HG03558 (cell line): ENCODE measurements at regions not wholly inside any gene's neighbourhood (a gene's known extent, or its start where the extent isn't known, plus 50 kb on each side); places are given as distances from the start of the nearest gene placed in this dataset.
"Not testable (repeated sequence)": the region's sequence is repeated elsewhere in the genome, so short reads cannot be mapped to it uniquely, and the experiment has no call there.

Experiments used
- ATAC-seq: cut with Tn5 transposase; IDR thresholded peaks from one replicate; pipeline ENCODE4 v1.9.1; 2021; ENCODE audit warnings: moderate number of reproducible peaks; ENCODE audit not compliant: unreplicated experiment; ENCODE audit errors: extremely low read depth

DNA sequence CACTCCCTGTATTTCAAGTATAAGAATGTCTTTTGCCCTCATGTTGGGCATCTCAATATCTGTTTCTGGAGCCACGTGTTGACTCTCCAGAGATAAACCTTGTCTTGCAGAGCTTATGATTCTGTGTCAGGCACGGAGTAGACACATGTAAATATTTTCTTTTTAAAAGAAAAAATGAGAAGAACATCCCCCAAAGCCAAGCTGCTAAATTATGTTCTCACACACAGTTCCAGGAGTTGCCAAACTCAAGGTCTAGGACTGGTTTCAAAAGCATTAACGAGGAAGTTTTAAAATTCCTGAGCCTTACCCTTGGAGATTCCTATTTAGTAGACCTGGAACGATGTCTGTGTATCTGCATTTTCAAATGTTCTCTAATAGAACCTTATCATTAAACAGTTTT lies 1228.3 kb upstream of the WWC1 start:
- no peak for ATAC-seq

DNA sequence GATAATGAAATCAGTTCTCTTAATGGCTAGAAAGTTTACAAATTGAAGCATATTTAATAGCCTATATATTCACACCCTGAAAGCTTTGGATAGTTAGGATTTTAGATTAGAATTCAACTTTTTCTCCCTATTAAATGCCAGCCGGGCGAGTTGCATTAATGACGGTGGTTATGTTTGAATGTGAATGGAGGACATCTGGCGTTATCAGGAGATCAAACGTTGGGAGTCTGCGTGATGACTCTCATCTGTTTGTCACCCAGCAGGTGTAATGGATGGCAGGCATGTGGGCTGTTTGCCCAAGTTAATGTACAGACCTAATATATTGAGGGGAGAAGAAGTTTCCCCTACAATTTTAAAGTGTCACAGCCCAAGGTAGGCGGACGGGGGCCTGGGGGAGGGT lies 1227.7 kb upstream of the WWC1 start:
- no peak for ATAC-seq

DNA sequence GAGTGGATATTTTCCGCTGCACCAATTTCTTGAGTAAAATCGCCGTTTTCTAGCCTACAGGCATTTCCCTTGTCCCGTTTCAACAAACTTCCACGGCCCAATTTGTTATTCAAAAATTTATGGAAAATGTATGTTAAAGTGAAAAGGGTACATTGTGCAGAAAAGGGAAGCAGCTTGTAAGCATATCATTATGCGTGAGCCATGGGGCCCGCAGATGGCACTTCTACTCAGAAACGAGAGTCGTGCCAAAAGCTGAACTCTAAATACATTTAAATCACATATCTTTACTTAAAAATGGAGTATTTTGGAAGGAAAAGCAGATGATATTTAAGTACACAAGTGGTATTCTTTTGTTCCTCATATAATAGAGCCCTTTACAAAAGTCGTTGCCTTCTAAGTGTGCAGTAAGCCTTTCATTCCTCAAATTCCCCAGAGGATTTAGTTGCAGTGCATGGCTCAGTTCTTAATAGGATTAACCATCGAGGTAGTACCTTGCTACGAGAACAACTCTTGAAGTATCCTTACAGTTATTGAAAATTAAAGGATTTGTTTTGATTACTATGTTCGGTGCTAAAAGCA lies 1227.2 kb upstream of the WWC1 start:
- ATAC-seq = no peak

DNA sequence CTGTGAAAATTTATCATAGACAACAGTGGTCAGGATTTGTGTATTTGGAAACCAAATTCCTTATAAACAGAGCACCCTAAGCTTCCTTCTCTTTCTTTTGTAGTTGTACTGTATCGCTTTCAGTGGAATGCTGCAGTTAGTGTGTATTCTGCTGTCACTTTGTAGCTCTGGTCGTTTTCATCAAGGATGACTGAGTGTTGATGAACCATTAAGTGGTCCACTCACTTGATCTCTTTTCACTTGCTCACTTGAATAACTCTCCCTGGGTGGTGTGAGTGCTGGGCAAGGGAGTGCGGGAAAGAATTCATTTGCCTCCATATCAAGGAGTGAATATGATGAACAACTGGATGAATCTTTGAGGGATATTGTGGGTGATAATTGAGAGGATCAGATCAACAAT lies 1225.7 kb upstream of the WWC1 start:
- no peak for ATAC-seq

DNA sequence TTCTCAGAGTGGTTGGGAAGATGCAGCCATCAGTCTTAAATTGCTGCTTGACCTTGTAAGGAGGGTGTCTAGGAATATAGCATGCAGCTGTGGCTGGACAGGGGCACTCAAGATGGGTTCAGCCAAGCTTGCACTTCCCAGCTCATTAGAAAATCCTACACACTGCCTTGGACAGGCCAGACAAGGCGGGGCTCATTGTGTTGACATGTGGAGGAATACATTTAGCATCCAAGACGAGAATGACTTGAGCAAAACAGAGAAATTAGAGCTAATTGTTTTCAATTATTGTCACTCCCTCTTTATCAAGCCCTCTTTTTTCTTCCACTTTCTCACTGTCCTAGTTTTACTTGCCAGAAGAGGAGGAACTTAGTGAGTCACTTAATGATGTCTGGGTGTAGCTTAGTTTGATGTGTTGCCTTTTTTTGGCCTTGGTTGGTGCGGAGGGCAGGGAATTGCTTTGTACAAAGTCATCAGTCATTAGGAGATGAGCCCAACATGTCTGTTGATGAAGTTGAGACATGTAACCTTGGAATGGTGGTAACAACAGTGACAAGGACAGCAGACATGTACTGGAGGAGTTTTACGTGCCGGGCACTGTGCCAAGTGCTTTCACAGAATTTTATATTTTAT lies 1219.3 kb upstream of the WWC1 start:
- ATAC-seq = no peak

DNA sequence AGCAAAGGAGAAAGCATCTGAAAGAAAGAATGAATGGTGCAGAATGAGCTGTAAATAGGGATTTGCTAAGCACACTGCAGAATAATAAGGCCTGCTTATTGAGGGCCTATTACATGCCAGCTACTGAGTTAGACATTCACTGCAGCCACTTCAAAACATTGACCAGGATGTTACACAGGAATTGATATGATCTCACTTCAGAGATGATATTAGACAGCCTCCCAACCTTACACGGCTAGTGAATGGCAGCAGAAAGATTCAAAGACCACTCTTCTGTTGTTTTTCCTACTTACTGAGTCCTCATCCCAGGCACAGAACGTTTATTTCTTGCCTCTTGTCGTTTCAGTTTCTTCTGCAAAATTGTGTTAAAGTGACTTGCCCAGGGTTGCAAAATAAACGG lies 1209.9 kb upstream of the WWC1 start:
- no peak for ATAC-seq

DNA sequence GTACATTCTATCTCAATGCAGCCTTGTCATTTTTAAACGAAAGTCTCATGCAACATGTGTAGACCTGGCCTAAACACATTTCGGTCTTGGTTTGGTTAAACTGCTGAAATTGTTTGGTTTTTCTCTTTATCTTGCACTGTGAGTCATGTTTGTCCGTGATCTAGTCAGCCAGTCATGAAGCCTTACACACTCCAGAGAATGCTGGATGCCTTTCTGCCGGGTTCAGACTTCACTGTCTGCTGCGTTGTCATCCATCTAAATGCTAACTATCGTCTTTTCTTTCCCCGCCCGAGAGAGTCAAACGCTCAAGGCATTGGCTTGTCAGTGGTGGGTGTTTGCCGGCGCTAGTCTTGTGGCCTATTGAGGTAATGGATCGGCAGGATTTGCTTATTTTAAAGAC lies 1194.6 kb upstream of the WWC1 start:
- ATAC-seq = no peak

DNA sequence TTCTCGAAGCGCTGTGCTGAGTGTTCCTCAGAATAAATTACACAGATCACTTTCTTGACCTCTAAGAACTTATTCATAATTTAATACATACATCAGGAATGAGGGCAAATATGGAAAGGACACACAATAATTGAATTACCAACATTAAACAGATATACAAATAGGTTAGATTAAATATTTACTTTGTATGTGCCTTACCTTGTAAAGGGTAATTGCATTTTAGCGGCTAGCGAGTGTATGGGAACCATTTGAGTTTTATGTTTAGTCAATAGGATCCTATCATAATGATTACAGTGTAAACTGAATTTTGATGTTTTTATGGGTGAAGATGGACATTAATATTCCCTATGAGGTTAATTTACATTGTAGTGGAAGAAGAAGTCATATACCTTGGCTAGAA lies 1187.1 kb upstream of the WWC1 start:
- no peak for ATAC-seq

DNA sequence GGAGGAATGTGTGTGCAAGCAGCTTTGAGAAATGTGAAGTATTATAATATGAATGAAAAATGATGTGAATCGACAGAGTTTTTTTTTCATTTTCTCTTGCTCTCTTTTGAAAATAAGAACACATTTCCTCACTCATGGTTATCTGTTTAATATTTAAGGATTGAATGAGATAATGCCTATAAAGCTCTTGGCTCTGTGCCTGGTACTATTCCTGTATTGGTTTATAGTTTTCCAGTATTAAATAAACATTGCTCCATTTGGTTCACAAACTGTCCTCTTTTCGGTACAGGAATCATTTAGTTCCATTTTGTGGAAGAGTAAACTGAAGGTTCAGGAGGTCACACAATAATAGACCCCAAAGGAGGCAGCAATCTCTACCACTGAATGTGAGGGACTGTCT lies 1185.5 kb upstream of the WWC1 start:
- no peak for ATAC-seq

DNA sequence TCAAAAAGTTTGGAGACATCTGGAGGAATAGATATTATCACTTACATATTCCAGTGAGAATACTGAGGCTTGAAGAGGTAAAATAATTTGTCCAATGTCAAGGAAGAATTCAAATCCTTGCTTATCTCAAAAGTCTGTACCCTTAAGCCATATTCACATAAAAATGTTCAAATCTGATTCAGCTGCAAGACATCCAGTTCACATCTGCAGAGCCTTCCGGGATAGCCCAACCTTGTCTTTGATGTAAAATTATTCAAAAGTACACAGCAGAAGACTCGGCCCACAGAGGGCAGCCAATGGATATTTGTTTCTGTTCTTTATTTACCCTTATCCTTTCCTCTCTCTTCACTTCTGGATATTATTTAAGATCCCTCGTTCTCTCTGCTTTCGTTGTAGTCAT lies 1183.8 kb upstream of the WWC1 start:
- ATAC-seq = no peak

DNA sequence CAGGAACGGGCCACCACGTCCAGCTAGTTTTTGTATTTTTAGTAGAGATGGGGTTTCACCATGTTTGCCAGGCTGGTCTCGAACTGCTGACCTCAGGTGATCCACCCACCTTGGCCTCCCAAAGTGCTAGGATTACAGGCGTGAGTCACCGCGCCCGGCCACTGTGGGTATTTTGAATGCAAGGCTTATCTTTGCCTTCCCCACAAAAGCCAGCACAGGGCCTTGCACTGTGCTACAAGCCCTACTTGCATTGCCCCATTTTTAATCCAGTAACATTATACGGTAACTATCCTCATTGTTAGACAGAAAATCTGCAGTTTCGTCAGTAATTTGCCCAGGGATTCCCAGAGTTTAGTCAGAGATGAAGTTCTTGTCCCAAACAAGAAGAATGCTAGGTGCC lies 1183.2 kb upstream of the WWC1 start:
- not testable (repeated sequence) for ATAC-seq

DNA sequence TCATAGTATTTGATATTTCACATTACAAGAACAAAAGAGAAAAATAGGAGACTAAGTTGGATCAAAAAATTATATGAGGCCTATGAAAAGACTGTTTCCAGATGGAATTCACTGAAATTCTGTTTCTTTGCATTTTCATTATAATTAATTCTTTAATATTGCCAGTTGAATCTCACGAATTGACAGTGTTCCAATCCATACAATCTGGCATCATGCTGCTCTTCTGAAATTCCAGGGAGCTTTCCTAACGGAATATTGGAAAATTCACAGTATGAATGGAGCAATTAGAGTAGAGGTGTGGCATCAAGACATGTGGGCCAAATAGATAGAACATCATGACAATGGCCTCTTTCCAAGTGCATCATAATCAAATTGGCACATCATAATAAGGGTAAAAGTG lies 1178.9 kb upstream of the WWC1 start:
- ATAC-seq = no peak

DNA sequence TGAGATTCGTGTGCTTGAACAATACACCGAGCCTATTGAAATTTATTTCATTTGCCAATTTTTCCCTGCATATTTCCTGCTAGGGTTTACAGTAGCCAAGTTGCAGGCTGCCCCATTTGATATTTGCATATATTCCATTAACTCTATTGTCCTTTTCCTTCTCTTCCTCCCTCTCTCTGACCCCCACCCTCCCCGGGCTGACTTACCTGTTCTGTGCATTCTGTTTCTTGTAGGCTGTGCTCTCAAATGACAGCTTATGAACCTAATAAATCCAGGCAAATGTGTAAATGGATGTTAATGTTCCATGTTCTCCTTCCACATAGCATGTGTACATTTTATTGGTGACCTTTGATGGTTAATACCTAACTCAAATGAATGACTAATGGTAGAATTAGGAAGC lies 1169.2 kb upstream of the WWC1 start:
- no peak for ATAC-seq

DNA sequence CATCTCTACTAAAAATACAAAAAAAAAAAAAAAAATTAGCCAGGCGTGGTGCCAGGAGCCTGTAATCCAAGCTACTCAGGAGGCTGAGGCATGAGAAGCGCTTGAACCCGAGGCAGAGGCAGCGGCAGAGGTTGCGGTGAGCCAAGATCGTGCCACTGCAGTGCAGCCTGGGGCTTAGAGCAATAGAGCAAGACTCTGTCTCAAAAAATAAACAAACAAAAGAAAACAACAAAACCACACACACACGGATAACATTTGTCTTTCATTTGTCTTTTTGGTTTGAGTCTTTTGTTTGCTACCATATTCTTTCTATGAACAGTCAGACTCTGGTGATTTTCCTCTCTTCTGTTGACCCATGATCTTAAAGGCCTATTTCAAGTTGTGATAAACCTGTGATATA lies 1168.3 kb upstream of the WWC1 start:
- no peak for ATAC-seq

DNA sequence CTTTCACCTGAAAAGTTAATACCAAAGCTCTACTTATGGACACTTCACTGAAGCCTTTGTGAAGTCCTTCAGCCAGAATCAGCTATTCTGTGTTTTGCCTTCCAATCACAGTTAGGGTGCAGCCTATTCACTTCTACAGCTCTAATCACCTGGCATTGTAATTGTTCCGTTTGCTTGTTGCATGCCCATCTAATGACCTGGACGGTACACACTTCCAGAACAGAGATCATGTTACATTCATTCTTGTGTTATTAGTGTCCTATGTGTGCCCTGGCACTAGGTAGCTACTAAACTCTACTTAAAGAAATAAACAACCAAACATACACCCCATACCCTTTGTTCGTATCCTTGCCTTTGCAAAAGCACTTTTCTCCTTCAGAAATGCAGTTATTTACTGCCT lies 1162.9 kb upstream of the WWC1 start:
- ATAC-seq = no peak

DNA sequence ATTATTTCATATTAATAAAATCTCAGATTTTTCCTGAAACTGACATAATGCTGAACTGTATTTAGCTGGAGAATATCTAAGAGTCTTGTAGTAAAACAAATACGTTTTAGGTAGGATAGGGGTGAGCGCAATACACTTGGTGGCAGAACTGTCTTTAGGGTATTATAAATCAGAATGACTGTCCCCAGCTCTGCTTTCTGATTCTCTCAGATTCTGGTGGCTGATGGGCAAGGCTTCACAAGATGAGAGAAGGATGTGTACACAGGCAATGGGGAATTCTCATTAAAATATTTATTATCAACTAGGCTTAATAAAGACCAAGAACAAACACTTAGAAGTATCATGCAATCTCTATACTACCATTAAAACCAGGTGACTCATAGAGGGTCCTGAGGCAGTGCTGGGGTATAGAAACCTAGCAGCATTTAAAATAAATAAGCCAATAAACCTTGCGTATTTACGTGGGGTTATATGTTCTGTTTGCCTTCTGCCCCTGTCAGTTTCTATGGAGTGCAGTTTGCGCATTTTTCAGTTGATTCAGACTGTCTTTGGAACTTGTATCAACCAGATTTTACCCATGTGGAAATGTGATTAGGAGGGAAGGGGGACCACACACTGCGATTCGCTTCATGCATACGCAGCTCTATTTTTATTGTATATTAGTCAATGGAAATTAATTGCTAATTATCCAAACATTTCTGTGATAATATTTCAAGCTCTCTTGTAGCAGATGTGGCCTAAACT lies 1150.7 kb upstream of the WWC1 start:
- no peak for ATAC-seq

DNA sequence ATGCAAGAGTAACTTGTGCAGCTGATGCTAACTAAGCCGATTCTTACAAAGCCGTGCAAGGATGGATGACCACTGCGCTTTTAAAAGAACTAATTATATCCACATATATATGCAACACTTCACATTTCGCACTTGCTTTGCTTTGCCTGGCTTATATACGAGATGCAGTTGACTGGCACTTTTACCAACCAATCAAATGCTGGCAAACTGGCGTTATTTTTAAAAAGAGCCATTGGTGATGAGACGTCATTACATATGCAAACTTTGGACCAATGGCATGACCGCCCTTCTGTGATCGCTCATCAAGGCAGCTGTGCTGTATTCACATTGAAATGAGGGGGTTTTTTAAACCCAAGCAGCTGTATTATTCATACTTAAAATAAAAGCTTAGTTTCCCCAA lies 1147.7 kb upstream of the WWC1 start:
- no peak for ATAC-seq

DNA sequence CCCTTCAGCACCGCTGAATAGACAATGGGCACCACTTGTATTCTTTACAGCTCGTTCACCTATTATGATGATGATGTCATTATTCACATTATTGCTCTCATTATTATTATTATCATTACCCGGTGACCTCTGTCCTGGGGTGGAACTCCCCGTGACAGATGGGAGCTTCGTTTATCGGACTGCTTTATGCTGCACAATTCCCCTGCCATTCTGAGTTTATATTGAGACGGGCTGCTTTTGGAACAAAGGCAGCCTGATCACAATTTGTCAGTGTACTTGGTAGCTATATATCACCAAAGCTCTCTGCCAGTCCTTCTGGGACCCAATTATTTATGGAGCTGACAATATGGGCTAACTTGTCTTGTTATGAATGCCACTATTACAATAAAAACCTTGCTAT lies 1145.6 kb upstream of the WWC1 start:
- ATAC-seq = no peak

DNA sequence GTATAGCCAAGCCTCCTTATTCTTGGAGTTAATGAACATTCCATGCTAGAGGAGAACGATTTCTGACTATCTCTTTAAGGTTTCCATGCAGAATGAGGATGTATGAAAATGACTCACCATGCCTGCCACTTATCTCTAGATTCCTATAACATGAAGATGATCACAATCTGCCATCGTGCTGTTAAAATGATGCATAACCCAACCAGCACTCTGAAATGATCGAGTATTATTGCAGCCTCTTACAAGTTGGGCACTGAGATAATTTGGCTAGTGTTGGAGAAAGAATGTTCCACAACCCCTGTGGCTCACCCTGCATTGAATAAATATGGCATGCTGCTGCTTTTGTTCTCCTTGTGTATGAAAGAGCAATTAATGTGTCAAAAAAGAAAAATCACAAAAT lies 1143.6 kb upstream of the WWC1 start:
- no peak for ATAC-seq

DNA sequence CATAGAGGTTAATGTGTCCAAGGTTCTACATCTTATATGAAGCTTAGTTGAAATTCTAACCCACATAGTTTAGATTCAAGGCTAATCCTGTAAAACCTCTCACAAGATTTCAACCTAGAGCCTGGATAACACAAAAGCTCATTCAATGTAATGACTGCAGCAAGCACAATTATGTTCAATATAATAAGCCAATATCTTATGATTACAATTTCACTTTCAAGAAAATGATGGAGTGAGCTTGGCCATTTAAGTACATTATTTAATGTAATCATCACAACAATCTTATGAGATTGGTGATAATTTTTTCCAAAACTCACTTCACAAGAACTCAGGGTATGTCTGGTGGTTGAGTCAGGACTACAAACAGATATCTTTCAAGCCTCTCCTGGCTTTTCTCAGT lies 1140.8 kb upstream of the WWC1 start:
- ATAC-seq = no peak

DNA sequence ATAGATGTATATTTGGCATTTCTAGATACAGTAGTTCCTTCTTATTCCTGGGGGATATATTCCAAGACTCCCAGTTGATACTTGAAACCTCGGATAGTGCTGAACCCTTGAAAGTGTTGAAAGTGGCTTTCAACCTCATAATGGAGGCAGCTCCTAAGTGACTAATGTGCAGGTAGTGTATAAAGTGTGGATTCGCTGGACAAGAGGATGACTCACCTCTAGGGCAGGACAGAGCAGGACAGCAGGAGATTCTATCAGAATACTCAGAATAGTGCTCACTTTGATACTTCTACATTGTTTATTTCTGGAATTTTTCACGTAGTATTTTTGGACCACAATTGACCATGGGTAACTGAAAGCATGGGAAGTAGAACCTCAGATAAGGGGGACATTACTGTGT lies 1138.9 kb upstream of the WWC1 start:
- no peak for ATAC-seq

DNA sequence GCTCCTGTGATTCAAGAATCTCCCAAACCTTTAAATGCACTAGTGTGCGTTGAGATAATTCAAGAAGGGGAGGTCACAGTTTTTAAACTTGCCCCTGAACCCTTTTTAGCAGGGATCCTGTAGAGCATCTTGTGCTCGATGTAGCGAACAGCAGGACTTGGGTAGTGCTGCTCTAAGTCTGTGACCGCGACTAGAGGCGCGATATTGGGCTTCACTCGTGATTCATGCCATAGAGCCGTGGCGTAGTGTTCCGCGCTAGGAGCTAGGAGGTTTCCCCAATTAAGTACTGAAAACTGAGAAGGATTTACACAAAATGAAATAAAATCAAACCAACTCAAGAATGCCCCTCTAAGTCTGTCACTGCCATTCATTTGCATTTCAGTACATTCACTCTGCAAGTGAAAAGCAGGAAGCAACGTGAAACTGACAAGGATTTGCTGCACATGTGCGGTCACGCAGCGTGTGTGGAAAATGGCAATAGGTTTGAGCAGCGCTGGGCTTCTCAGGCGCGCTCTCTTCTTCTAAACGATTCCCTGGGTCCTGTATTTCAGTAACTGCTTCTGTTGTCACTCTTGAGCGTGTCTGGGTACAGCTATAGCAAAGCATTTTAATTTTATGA lies 1135.9 kb upstream of the WWC1 start:
- ATAC-seq = no peak
